Activated CD4-positive, alpha-beta memory T cell treated with anti-CD3 and anti-CD28 coated beads for 36 hours (primary cell): ENCODE measurements at regions not wholly inside any gene's neighbourhood (a gene's known extent, or its start where the extent isn't known, plus 50 kb on each side); places are given as distances from the start of the nearest gene placed in this dataset.

ENCODE experiments used
- CTCF ChIA-PET: fragments of 350-600 bp; sonication (Branson Sonifier 250); formaldehyde crosslinking; loops from one replicate; lab custom pipeline; 2021; ENCODE audit warnings: antibody characterized with exemption, inconsistent platforms; lab: Charles Lee
- POLR2A ChIA-PET: fragments of 350-600 bp; sonication (Branson Sonifier 250); formaldehyde crosslinking; loops from one replicate; lab custom pipeline; 2021; ENCODE audit warnings: antibody characterized with exemption; lab: Charles Lee
- DNase-seq: peaks from one replicate; pipeline ENCODE4 v3.0.0-alpha.2; 2020
- H3K27ac Mint-ChIP-seq: one replicate; pipeline ENCODE4 v1.8.0; 2021; ENCODE audit warnings: mixed read lengths
- H3K27me3 Mint-ChIP-seq: one replicate; pipeline ENCODE4 v1.8.0; 2021; ENCODE audit warnings: mixed read lengths
- H3K36me3 Mint-ChIP-seq: one replicate; pipeline ENCODE4 v1.8.0; 2021; ENCODE audit warnings: mixed read lengths
- H3K4me1 Mint-ChIP-seq: one replicate; pipeline ENCODE4 v1.8.0; 2021; ENCODE audit warnings: low read depth, mixed read lengths
- H3K4me3 Mint-ChIP-seq: one replicate; pipeline ENCODE4 v1.8.0; 2021; ENCODE audit warnings: mild to moderate bottlenecking, mixed read lengths
- H3K9me3 Mint-ChIP-seq: one replicate; pipeline ENCODE4 v1.8.0; 2021; ENCODE audit warnings: mixed read lengths
- intact Hi-C: fragments of 100-400 bp; cut with micrococcal nuclease; formaldehyde crosslinking; loops from one replicate; pipeline ENCODE4 v1.15.1; 2023

GRCh38 chr1:82612986-82613385, 812.3 kb downstream of the ADGRL2 start:
- DNase-seq = no peak
- no peak overlapping the region for H3K4me3 Mint-ChIP-seq
- no peak overlapping the region for H3K27ac Mint-ChIP-seq
- ChIA-PET POLR2A (no interaction called here), CTCF (no interaction called here)
- no peaks in the 10 kb centered on the region for H3K27me3 Mint-ChIP-seq
- H3K36me3 Mint-ChIP-seq = no peaks in the 10 kb centered on the region
- intact Hi-C loops = no loop called here
- no peaks in the 10 kb centered on the region for H3K4me1 Mint-ChIP-seq
- H3K9me3 Mint-ChIP-seq = no peaks in the 10 kb centered on the region

DNA sequence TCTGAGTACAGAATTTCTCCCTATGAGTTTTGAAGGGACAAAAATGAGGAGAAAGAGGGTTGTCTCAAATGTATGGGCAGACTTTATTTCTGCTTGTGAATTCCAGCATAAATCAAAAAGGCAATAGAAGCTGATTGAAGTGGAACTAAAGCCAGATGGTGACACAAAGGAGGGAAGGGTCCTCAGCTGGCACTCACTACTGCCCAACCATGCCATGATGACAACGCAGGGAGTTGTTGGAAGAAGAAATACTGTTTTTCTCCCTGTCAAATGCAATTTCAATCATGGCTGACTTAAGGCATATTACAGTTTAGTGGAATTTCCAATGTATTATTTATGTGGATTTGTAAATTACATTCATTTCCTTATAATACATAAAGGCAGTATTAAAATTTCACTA, 805.8 kb downstream of the ADGRL2 start:
- CTCF ChIA-PET = no interaction called here
- DNase-seq = no peak
- Mint-ChIP-seq H3K4me1 (no peaks in the 10 kb centered on the region), H3K4me3 (no peak overlapping the region), H3K27me3 (no peaks in the 10 kb centered on the region), H3K36me3 (no peaks in the 10 kb centered on the region), H3K9me3 (no peaks in the 10 kb centered on the region), H3K27ac (no peak overlapping the region)
- intact Hi-C loops = no loop called here
- POLR2A ChIA-PET = no interaction called here

GRCh38 chr1:82604524-82604923, 803.8 kb downstream of the ADGRL2 start:
- intact Hi-C loops = no loop called here
- H3K9me3 Mint-ChIP-seq = no peaks in the 10 kb centered on the region

GRCh38 chr1:82600314-82600713, 799.6 kb downstream of the ADGRL2 start:
- intact Hi-C loops = no loop called here
- DNase-seq = no peak
- no peaks in the 10 kb centered on the region for H3K27me3 Mint-ChIP-seq
- CTCF ChIA-PET = no interaction called here
- H3K27ac Mint-ChIP-seq = no peak overlapping the region
- H3K4me1 Mint-ChIP-seq = no peaks in the 10 kb centered on the region
- H3K36me3 Mint-ChIP-seq = no peaks in the 10 kb centered on the region
- H3K9me3 Mint-ChIP-seq = no peaks in the 10 kb centered on the region
- POLR2A ChIA-PET = no interaction called here
- no peak overlapping the region for H3K4me3 Mint-ChIP-seq

More at GRCh38 chr1:82604524-82604923, 803.8 kb downstream of the ADGRL2 start:
- ChIA-PET CTCF (no interaction called here), POLR2A (no interaction called here)
- Mint-ChIP-seq H3K27me3 (no peaks in the 10 kb centered on the region), H3K4me3 (no peak overlapping the region), H3K27ac (no peak overlapping the region), H3K36me3 (no peaks in the 10 kb centered on the region), H3K4me1 (no peaks in the 10 kb centered on the region)
- DNase-seq = no peak

DNA sequence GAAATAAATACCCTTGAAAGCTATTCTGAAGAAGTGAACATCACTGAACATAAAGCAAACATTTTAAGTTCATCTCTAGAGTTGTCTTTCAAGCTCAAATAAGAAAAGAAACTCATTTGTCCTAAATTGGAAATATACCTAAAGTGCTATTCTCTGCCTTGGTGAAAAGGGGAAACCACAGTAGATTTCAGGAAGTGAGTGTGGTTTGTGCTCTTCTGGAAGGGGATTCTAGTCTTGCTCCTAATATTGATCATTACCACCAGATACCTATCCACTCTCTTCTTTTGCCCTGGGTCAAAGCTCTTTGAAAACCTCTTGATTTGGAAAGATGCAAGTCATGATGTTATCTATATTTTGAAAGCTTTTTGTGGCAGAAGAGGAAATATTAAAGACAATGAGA, 798.1 kb downstream of the ADGRL2 start:
- ChIA-PET CTCF (no interaction called here), POLR2A (no interaction called here)
- Mint-ChIP-seq H3K27me3 (no peaks in the 10 kb centered on the region), H3K4me1 (no peaks in the 10 kb centered on the region), H3K27ac (no peak overlapping the region), H3K36me3 (no peaks in the 10 kb centered on the region), H3K9me3 (no peaks in the 10 kb centered on the region), H3K4me3 (no peak overlapping the region)
- DNase-seq = no peak
- intact Hi-C loops = no loop called here

DNA sequence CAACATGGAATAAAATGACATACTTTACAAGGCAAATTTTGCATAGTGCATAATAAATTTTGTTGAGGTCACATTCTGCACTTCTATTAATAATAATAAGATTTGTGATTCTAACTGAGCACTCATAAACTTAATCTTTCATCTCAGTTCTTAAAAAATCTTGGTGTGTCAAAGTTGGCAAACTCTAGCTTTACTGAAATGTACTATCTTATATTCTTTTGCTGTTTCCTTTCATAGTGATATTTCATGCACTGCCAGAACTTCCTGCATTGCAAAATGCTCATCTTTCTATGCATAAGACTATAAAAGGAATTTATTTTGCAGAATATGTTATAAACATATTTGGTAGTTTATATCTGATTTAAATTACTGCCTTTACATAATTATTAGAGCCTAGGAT, 797.6 kb downstream of the ADGRL2 start:
- DNase-seq = no peak
- Mint-ChIP-seq H3K4me1 (no peaks in the 10 kb centered on the region), H3K27ac (no peak overlapping the region), H3K9me3 (no peaks in the 10 kb centered on the region), H3K27me3 (no peaks in the 10 kb centered on the region), H3K4me3 (no peak overlapping the region), H3K36me3 (no peaks in the 10 kb centered on the region)
- POLR2A ChIA-PET = no interaction called here
- intact Hi-C loops = no loop called here
- CTCF ChIA-PET = no interaction called here

DNA sequence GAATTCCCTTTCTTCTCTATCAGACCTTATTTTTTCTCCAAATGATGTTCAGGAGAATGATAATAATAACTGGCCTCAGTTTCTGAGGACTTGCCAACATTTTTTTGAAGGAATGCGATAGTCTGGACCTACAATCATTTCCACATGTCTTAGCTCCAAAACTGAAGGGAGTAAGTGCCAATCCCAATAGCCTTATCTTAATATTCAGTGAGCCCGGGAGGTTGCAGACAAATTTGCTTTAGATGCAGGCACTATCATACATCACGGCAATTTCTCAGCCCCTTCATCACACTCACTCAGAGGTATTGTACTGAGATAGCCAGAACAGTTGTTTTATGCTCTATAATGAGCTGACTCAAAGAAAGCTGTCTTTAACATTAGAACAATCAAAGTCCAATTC, 796.9 kb downstream of the ADGRL2 start:
- intact Hi-C loops = no loop called here
- ChIA-PET POLR2A (no interaction called here), CTCF (no interaction called here)
- Mint-ChIP-seq H3K27me3 (no peaks in the 10 kb centered on the region), H3K4me1 (no peaks in the 10 kb centered on the region), H3K27ac (no peak overlapping the region), H3K36me3 (no peaks in the 10 kb centered on the region), H3K4me3 (no peak overlapping the region), H3K9me3 (no peaks in the 10 kb centered on the region)
- no peak for DNase-seq

GRCh38 chr1:82597141-82597540, 796.4 kb downstream of the ADGRL2 start:
- Mint-ChIP-seq H3K4me3 (no peak overlapping the region), H3K27me3 (no peaks in the 10 kb centered on the region), H3K9me3 (no peaks in the 10 kb centered on the region), H3K36me3 (no peaks in the 10 kb centered on the region), H3K27ac (no peak overlapping the region), H3K4me1 (no peaks in the 10 kb centered on the region)
- ChIA-PET CTCF (no interaction called here), POLR2A (no interaction called here)
- intact Hi-C loops = no loop called here
- DNase-seq = no peak

GRCh38 chr1:82593561-82593960, 792.8 kb downstream of the ADGRL2 start:
- H3K27ac Mint-ChIP-seq = no peak overlapping the region
- no peaks in the 10 kb centered on the region for H3K36me3 Mint-ChIP-seq
- POLR2A ChIA-PET = no interaction called here
- H3K9me3 Mint-ChIP-seq = no peaks in the 10 kb centered on the region
- no peaks in the 10 kb centered on the region for H3K4me1 Mint-ChIP-seq
- no peak for DNase-seq
- H3K27me3 Mint-ChIP-seq = no peaks in the 10 kb centered on the region
- intact Hi-C loops = no loop called here
- CTCF ChIA-PET = no interaction called here
- H3K4me3 Mint-ChIP-seq = no peak overlapping the region

DNA sequence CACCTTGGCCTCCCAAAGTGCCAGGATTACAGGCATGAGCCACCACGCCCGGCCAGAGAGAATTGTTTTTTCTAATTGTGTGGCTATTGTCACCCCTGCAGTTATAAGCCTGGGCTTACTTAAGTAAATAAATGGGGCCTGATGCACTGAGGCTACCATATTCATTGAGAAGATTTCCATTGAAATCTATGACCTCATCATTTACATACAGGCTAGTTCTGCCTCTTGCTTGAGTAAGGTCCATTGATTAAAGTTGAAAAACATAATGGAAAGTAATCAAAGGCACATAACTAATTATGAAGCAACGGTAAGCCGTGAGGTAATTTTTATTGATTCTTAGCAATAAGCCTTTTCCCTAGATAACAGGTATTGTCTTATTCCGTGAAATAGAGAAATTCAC, 788.9 kb downstream of the ADGRL2 start:
- ChIA-PET CTCF (no interaction called here), POLR2A (no interaction called here)
- DNase-seq = no peak
- Mint-ChIP-seq H3K9me3 (no peaks in the 10 kb centered on the region), H3K27me3 (no peaks in the 10 kb centered on the region), H3K4me3 (no peak overlapping the region), H3K36me3 (no peaks in the 10 kb centered on the region), H3K27ac (no peak overlapping the region), H3K4me1 (no peaks in the 10 kb centered on the region)
- intact Hi-C loops = no loop called here

DNA sequence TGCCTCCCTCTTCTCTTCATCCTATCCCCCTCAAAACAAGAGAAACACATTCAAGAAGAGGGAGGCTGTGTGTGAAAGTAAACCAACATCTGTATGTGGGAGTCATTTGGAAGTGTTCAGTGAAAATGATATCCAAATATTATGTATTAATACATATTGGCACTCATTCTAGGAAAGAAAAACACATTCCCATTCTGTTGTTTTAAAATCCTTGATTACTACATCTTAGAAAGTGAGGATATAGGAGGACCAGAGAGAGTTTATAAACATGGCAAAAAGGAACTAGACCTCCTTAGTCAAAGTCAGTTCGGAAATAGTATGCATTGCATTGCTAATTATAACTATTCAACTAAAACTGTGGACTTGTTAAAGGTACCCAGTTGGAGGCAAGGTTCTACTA, 786.6 kb downstream of the ADGRL2 start:
- Mint-ChIP-seq H3K27me3 (no peaks in the 10 kb centered on the region), H3K36me3 (no peaks in the 10 kb centered on the region), H3K4me3 (no peak overlapping the region), H3K9me3 (no peaks in the 10 kb centered on the region), H3K27ac (no peak overlapping the region), H3K4me1 (no peaks in the 10 kb centered on the region)
- ChIA-PET POLR2A (no interaction called here), CTCF (no interaction called here)
- intact Hi-C loops = no loop called here
- DNase-seq = no peak

- no peak overlapping the region for H3K4me3 Mint-ChIP-seq
- peak; percentile 9 for DNase-seq
Observed at GRCh38 chr1:82586473-82586872, 785.7 kb downstream of the ADGRL2 start.

GRCh38 chr1:82582347-82582746, 781.6 kb downstream of the ADGRL2 start:
- no peaks in the 10 kb centered on the region for H3K27me3 Mint-ChIP-seq

More at GRCh38 chr1:82586473-82586872, 785.7 kb downstream of the ADGRL2 start:
- H3K4me1 Mint-ChIP-seq = no peaks in the 10 kb centered on the region
- H3K9me3 Mint-ChIP-seq = no peaks in the 10 kb centered on the region
- no peak overlapping the region for H3K27ac Mint-ChIP-seq
- ChIA-PET POLR2A (no interaction called here), CTCF (no interaction called here)
- no peaks in the 10 kb centered on the region for H3K27me3 Mint-ChIP-seq
- H3K36me3 Mint-ChIP-seq = no peaks in the 10 kb centered on the region
- intact Hi-C loops = no loop called here

More at GRCh38 chr1:82582347-82582746, 781.6 kb downstream of the ADGRL2 start:
- POLR2A ChIA-PET = no interaction called here
- H3K36me3 Mint-ChIP-seq = no peaks in the 10 kb centered on the region
- CTCF ChIA-PET = no interaction called here
- no peaks in the 10 kb centered on the region for H3K4me1 Mint-ChIP-seq
- intact Hi-C loops = no loop called here
- no peak overlapping the region for H3K27ac Mint-ChIP-seq
- H3K9me3 Mint-ChIP-seq = no peaks in the 10 kb centered on the region
- no peak for DNase-seq
- H3K4me3 Mint-ChIP-seq = no peak overlapping the region
